GM12878 (cell line): ENCODE measurements at regions not wholly inside any gene's neighbourhood (a gene's known extent, or its start where the extent isn't known, plus 50 kb on each side); places are given as distances from the start of the nearest gene placed in this dataset.

Experiments
- ATAC-seq: fragments of 200-7000 bp; cut with Tn5 transposase; 3 replicates; pipeline ENCODE4 v1.9.1; 2020; ENCODE audit warnings: mild to moderate bottlenecking, moderate library complexity
- BruUV-seq: library from RNA; stranded (reverse); fragments of 400-500 nt; replicated peaks from 2 replicates; lab custom pipeline; 2021; lab: Mats Ljungman, UMichigan
- CTCF ChIA-PET: fragments of 300-600 bp; sonication (Branson Sonifier 250); formaldehyde crosslinking; extraction: SDS; loops from one replicate; lab custom pipeline; 2021; ENCODE audit warnings: inconsistent platforms; lab: Yijun Ruan, JAX
- POLR2A ChIA-PET: fragments of 350-600 bp; formaldehyde crosslinking; extraction: SDS; loops from one replicate; lab custom pipeline; 2021; ENCODE audit warnings: inconsistent platforms; lab: Charles Lee
- RAD21 ChIA-PET: fragments of 300-600 bp; sonication (Branson Sonifier 250); formaldehyde crosslinking; loops from one replicate; lab custom pipeline; 2023; ENCODE audit warnings: antibody characterized with exemption; ENCODE audit not compliant: unreplicated experiment; lab: Charles Lee
- SMC1A ChIA-PET: fragments of 300-600 bp; sonication (Branson Sonifier 250); formaldehyde crosslinking; loops from one replicate; lab custom pipeline; 2023; ENCODE audit not compliant: unreplicated experiment, uncharacterized antibody; lab: Charles Lee
- DNase-seq: peaks from one replicate; pipeline ENCODE4 v3.0.0-alpha.2; 2011; ENCODE audit warnings: low read depth, low spot score
- FAIRE-seq: peaks from 3 replicates; lab custom pipeline; 2011; peaks lifted over from hg19 to GRCh38; lab: Jason Lieb, UNC
- H2AFZ ChIP-seq: 2 replicates; pipeline ENCODE4 v1.6.0; 2011; ENCODE audit warnings: low read depth, low read length, control low read depth; ENCODE audit not compliant: control insufficient read depth
- H3K27ac ChIP-seq: 2 replicates; pipeline ENCODE4 v1.5.1; 2011; ENCODE audit warnings: control low read depth; ENCODE audit not compliant: control insufficient read depth, insufficient read depth
- H3K27me3 ChIP-seq, 2 experiments: replicated peaks in 1 of 2; 2 replicates each; pipeline versions ENCODE4 v1.6.0 to v1.6.1; 2011; ENCODE audit warnings: low read length in 1 of 2; ENCODE audit not compliant: control insufficient read depth in 2 of 2, insufficient read depth in 2 of 2
- H3K36me3 ChIP-seq, 2 experiments: 2 replicates each; pipeline ENCODE4 v1.5.1; 2011; ENCODE audit warnings: low read length in 1 of 2; ENCODE audit not compliant: control insufficient read depth in 2 of 2, insufficient read depth in 2 of 2
- H3K4me1 ChIP-seq: 2 replicates; pipeline ENCODE4 v1.6.1; 2011; ENCODE audit warnings: mild to moderate bottlenecking, low read length, moderate library complexity, mixed read lengths; ENCODE audit not compliant: control insufficient read depth, insufficient read depth
- H3K4me2 ChIP-seq: 2 replicates; pipeline ENCODE4 v1.6.0; 2011; ENCODE audit warnings: control low read depth; ENCODE audit not compliant: control insufficient read depth, insufficient read depth
- H3K4me3 ChIP-seq: fragments of 200-600 bp; sonication (generic); 2 replicates; pipeline ENCODE4 v1.5.1; 2016
- H3K79me2 ChIP-seq: 2 replicates; pipeline ENCODE4 v1.6.0; 2011; ENCODE audit warnings: low read length; ENCODE audit not compliant: control insufficient read depth, insufficient read depth
- H3K9ac ChIP-seq: 2 replicates; pipeline ENCODE4 v1.8.0; 2011; ENCODE audit warnings: low read length, control low read depth, mixed read lengths; ENCODE audit not compliant: control insufficient read depth, insufficient read depth
- H3K9me3 ChIP-seq: replicated peaks from 3 replicates; pipeline ENCODE4 v1.5.1; 2011; ENCODE audit warnings: mild to moderate bottlenecking, low read length; ENCODE audit not compliant: control insufficient read depth, insufficient read depth
- H4K20me1 ChIP-seq: 2 replicates; pipeline ENCODE4 v1.6.0; 2011; ENCODE audit not compliant: control insufficient read depth, insufficient read depth
- REST ChIP-seq: IDR thresholded peaks from 2 replicates; pipeline ENCODE4 v1.6.1; 2012; ENCODE audit warnings: mild to moderate bottlenecking, low read depth, low read length
- TCF7 ChIP-seq: IDR thresholded peaks from 2 replicates; pipeline ENCODE4 v1.6.1; 2014; ENCODE audit warnings: antibody characterized with exemption, borderline replicate concordance
- WGBS: methylation state at CpG from one replicate; pipeline ENCODE4 v1.1.6; 2016; ENCODE audit warnings: low lambda C conversion rate; ENCODE audit not compliant: insufficient replicate concordance, insufficient coverage; ENCODE audit errors: missing lambda C conversion rate; 5-methylcytosine and 5-hydroxymethylcytosine counted together
- in situ Hi-C: fragments of 300-500 bp; cut with MboI; formaldehyde crosslinking; loops from 9 replicates; pipeline ENCODE4 v1.14.3; 2018; ENCODE audit warnings: mixed read lengths
- intact Hi-C: fragments of 100-400 bp; cut with micrococcal nuclease; formaldehyde crosslinking; loops from one replicate; pipeline ENCODE4 v1.14.2; 2022; ENCODE audit not compliant: unreplicated experiment

- 0% methylated on average over 3 of the region's 3 CpGs for WGBS
- no peaks in the 10 kb centered on the region for H3K9me3 ChIP-seq
- ChIA-PET CTCF (no interaction called here), SMC1A (no interaction called here), RAD21 (no interaction called here)
- no peak overlapping the region for H2AFZ ChIP-seq
- no peak overlapping the region for H3K27ac ChIP-seq
- no peak overlapping the region for H3K9ac ChIP-seq
- BruUV-seq: no TSS peak
- intact Hi-C loops (no loop called here), in situ Hi-C loops (no loop called here)
- H3K27me3 ChIP-seq: no peaks in the 10 kb centered on the region; a peak in 1 of 4 replicates
- H3K79me2 ChIP-seq: no peaks in the 10 kb centered on the region
- no peak overlapping the region for H3K4me3 ChIP-seq
- no peak for FAIRE-seq
- no peak for DNase-seq
- H3K36me3 ChIP-seq: no peaks in the 10 kb centered on the region
- no peaks in the 10 kb centered on the region for H3K4me1 ChIP-seq
- TF ChIP-seq REST (no peak), TCF7 (no peak)
- TF ChIP-seq, all 136 proteins: peak for 0
- no peaks in the 10 kb centered on the region for H4K20me1 ChIP-seq
- no peak overlapping the region for H3K4me2 ChIP-seq
- POLR2A ChIA-PET: interaction anchor here (0.6 kb wide), 1 partner anchor 225 kb away, joined by 3 read pairs; no protein-coding TSS in a partner anchor
- ATAC-seq: no peak
Observed at GRCh38 chr2:172357442-172357841, 69.9 kb upstream of the ITGA6 start.
